H1 (cell line): ENCODE measurements at regions not wholly inside any gene's neighbourhood (a gene's known extent, or its start where the extent isn't known, plus 50 kb on each side); places are given as distances from the start of the nearest gene placed in this dataset.

Source experiments
- KDM1A ChIP-seq: fragments of 200-600, 300-600 bp; sonication (generic); IDR thresholded peaks from 2 replicates; pipeline ENCODE4 v1.7.1; 2016; ENCODE audit warnings: mild to moderate bottlenecking, low read length, borderline replicate concordance
- TAF1 ChIP-seq: IDR thresholded peaks from 2 replicates; pipeline ENCODE4 v1.6.1; 2011; ENCODE audit warnings: mild to moderate bottlenecking, low read depth, low read length

- TF ChIP-seq TAF1 (no peak), KDM1A (no peak)
- TF ChIP-seq, all 59 proteins: peak for 0
These were observed 151.1 kb upstream of the MYOCD start (continued) for GRCh38 chr17:12514596-12514995.
